ENCODE measurements at regions not wholly inside any gene's neighbourhood (a gene's known extent, or its start where the extent isn't known, plus 50 kb on each side); places are given as distances from the start of the nearest gene placed in this dataset.

DNA sequence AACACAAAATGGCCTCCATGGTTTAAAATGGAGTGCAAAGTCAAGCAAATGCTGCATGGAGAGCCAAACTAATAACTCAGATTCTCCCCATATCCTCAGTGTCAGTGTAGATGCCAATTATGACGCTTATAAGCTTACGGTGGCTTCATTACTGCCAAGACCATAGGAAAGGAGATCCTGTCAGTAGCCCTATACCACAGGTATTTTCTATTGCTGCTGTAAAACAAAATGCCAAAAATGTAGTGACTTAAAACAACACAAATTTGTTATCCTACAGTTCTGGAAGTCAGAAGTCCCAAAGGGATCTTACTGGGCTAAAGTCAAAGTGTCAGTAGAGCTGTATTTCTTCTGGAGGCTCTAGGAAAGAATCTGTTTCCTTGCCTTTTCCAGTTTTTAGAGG, 149.8 kb upstream of the GBE1 start:
- TF ChIP-seq, protein P1, sequence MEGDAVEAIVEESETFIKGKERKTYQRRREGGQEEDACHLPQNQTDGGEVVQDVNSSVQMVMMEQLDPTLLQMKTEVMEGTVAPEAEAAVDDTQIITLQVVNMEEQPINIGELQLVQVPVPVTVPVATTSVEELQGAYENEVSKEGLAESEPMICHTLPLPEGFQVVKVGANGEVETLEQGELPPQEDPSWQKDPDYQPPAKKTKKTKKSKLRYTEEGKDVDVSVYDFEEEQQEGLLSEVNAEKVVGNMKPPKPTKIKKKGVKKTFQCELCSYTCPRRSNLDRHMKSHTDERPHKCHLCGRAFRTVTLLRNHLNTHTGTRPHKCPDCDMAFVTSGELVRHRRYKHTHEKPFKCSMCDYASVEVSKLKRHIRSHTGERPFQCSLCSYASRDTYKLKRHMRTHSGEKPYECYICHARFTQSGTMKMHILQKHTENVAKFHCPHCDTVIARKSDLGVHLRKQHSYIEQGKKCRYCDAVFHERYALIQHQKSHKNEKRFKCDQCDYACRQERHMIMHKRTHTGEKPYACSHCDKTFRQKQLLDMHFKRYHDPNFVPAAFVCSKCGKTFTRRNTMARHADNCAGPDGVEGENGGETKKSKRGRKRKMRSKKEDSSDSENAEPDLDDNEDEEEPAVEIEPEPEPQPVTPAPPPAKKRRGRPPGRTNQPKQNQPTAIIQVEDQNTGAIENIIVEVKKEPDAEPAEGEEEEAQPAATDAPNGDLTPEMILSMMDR (IDR thresholded peaks at IDR 0.05; ENCODE audit: low read depth, low read length, poor library complexity, severe bottlenecking) = no peak
- no peak for TF ChIP-seq EZH2phosphoT487 (IDR thresholded peaks at IDR 0.05; ENCODE audit: borderline replicate concordance, low read length)
